Spleen (tissue), 11 donors: ENCODE measurements at regions not wholly inside any gene's neighbourhood (a gene's known extent, or its start where the extent isn't known, plus 50 kb on each side); places are given as distances from the start of the nearest gene placed in this dataset.

ENCODE experiments used
- DNase-seq: peaks from one replicate; pipeline ENCODE4 v3.0.0-alpha.2; 2020
- H3K27ac ChIP-seq, 8 donors: fragments of 200-600 bp; sonication (generic) in 7 of 8; 1 replicate in 4 of 8; 2 replicates in 4 of 8; pipeline versions ENCODE4 v1.5.0 to v1.8.0; 2016 to 2021; ENCODE audit warnings: inconsistent platforms in 4 of 8, mild to moderate bottlenecking in 4 of 8, moderate library complexity in 1 of 8
- H3K27me3 ChIP-seq, 7 donors: fragments of 200-600 bp; sonication (generic) in 6 of 7; replicated peaks in 1 of 7; 1 replicate in 4 of 7; 2 replicates in 3 of 7; pipeline versions ENCODE4 v1.5.0 to v1.8.0; 2016 to 2021; ENCODE audit warnings: inconsistent platforms in 3 of 7, mild to moderate bottlenecking in 1 of 7
- H3K36me3 ChIP-seq, 6 donors: fragments of 200-600 bp; sonication (generic) in 5 of 6; 1 replicate in 4 of 6; 2 replicates in 2 of 6; pipeline versions ENCODE4 v1.5.0 to v1.8.0; 2016 to 2021; ENCODE audit warnings: inconsistent platforms in 2 of 6
- H3K4me1 ChIP-seq, 6 donors: fragments of 200-600 bp; sonication (generic) in 5 of 6; 1 replicate in 3 of 6; 2 replicates in 3 of 6; pipeline versions ENCODE4 v1.5.0 to v1.8.0; 2016 to 2021; ENCODE audit warnings: inconsistent platforms in 3 of 6
- H3K4me3 ChIP-seq, 8 donors: fragments of 200-600 bp; sonication (generic) in 7 of 8; 1 replicate in 4 of 8; 2 replicates in 4 of 8; pipeline versions ENCODE4 v1.5.0 to v1.8.0; 2016 to 2021; ENCODE audit warnings: inconsistent platforms in 4 of 8, mild to moderate bottlenecking in 4 of 8, moderate library complexity in 2 of 8
- H3K9me3 ChIP-seq, 8 donors: fragments of 200-600 bp; sonication (generic) in 7 of 8; 1 replicate in 4 of 8; 2 replicates in 4 of 8; pipeline versions ENCODE4 v1.5.0 to v1.8.0; 2016 to 2021; ENCODE audit warnings: inconsistent platforms in 4 of 8
- CTCF ChIP-seq, 11 experiments: fragments of 200-600 bp in 7 of 11; fragments of 450-650 bp in 4 of 11; sonication (generic) in 4 of 11; IDR thresholded peaks in 8 of 11; conservative IDR thresholded peaks in 3 of 11; 1 replicate in 7 of 11; 2 replicates in 4 of 11; pipeline versions ENCODE4 v1.4.0 to v1.8.0; 2016 to 2021; ENCODE audit warnings: antibody characterized with exemption in 11 of 11, inconsistent platforms in 4 of 11, mild to moderate bottlenecking in 1 of 11
- POLR2A ChIP-seq, 3 donors: fragments of 450-650 bp; IDR thresholded peaks; one replicate each; pipeline ENCODE4 v1.5.1; 2017; ENCODE audit warnings: antibody characterized with exemption in 3 of 3, mild to moderate bottlenecking in 1 of 3
- POLR2AphosphoS5 ChIP-seq, 3 donors: sonication (generic); formaldehyde crosslinking; IDR thresholded peaks; one replicate each; pipeline ENCODE4 v1.5.1; 2017; ENCODE audit warnings: antibody characterized with exemption in 3 of 3
- WGBS, 5 donors: extraction: QIAGEN DNeasy Blood & Tissue Kit in 3 of 5; methylation state at CpG; one replicate each; pipeline versions ENCODE4 v1.1.5 to v1.1.7; 2013 to 2018; 5-methylcytosine and 5-hydroxymethylcytosine counted together
- intact Hi-C: fragments of 100-400 bp; cut with DNase I; formaldehyde crosslinking; loops from one replicate; pipeline ENCODE4 v1.15.0; 2023; ENCODE audit warnings: low total_unique reads
- donor health status: healthy with polysubstance abuse.
- donor health status: DM: no; HTN: no; CAD: no; lungs with moderate emphysema.
- donor health status: DM: no; HTN: no; CAD: no.
- donor health status: Bipolar disorder and iron deficiency.
- donor health status: healthy.
- donor health status: DM: no; HTN: no; CAD: no.
- donor health status: DM: yes; HTN: yes; CAD: no.

GRCh38 chr12:123100882-123101281 is 50.0 kb downstream of the PITPNM2 start:
- no peaks in the 10 kb centered on the region for H3K9me3 ChIP-seq
- no peak overlapping the region for H3K27ac ChIP-seq
- TF ChIP-seq POLR2AphosphoS5 (IDR thresholded peaks at IDR 0.05), result no peak
- TF ChIP-seq POLR2A (IDR thresholded peaks at IDR 0.05), result no peak
- TF ChIP-seq CTCF (IDR thresholded peaks at IDR 0.05 in 8 of 11, conservative IDR thresholded peaks at IDR 0.05 in 3 of 11), result no peak
- peaks cover 2 to 48% (median 23%) of the 10 kb centered on the region in 6 donors for H3K4me1 ChIP-seq
- DNase-seq, result no peak
- H3K36me3 ChIP-seq, result no peaks in the 10 kb centered on the region
- H3K4me3 ChIP-seq, result no peak overlapping the region
- H3K27me3 ChIP-seq, result no peaks in the 10 kb centered on the region
- intact Hi-C loops, result no loop called here
- 85 to 97% (median 94%) methylated on average over 3 of the region's 3 CpGs for WGBS, 5 donors

GRCh38 chr12:123100450-123100849 is 50.4 kb downstream of the PITPNM2 start:
- H3K27ac ChIP-seq, result no peak overlapping the region
- no peak for TF ChIP-seq CTCF (IDR thresholded peaks at IDR 0.05 in 8 of 11, conservative IDR thresholded peaks at IDR 0.05 in 3 of 11)
- no peak overlapping the region for H3K4me3 ChIP-seq
- H3K36me3 ChIP-seq, result no peaks in the 10 kb centered on the region
- no peak for DNase-seq
- peaks cover 2 to 43% (median 19%) of the 10 kb centered on the region in 6 donors for H3K4me1 ChIP-seq
- intact Hi-C loops, result no loop called here
- 90 to 98% (median 94%) methylated on average over 9 of the region's 9 CpGs for WGBS, 5 donors
- H3K27me3 ChIP-seq, result no peaks in the 10 kb centered on the region
- no peaks in the 10 kb centered on the region for H3K9me3 ChIP-seq

- H3K36me3 ChIP-seq, result no peaks in the 10 kb centered on the region
- intact Hi-C loops, result no loop called here
- no peak for DNase-seq
- H3K27me3 ChIP-seq, result no peaks in the 10 kb centered on the region
- peaks cover under 1 to 39% (median 14%) of the 10 kb centered on the region in 6 donors for H3K4me1 ChIP-seq
- H3K27ac ChIP-seq, result no peak overlapping the region
- no peaks in the 10 kb centered on the region for H3K9me3 ChIP-seq
- WGBS, 5 donors, result 85 to 98% (median 93%) methylated on average over 5 of the region's 5 CpGs
- TF ChIP-seq POLR2AphosphoS5 (IDR thresholded peaks at IDR 0.05) (no peak), POLR2A (IDR thresholded peaks at IDR 0.05) (no peak), CTCF (IDR thresholded peaks at IDR 0.05 in 8 of 11, conservative IDR thresholded peaks at IDR 0.05 in 3 of 11) (no peak)
- H3K4me3 ChIP-seq, result no peak overlapping the region
These were observed 51.2 kb downstream of the PITPNM2 start for GRCh38 chr12:123099560-123100192.

GRCh38 chr12:123098780-123099179 is 52.1 kb downstream of the PITPNM2 start:
- TF ChIP-seq CTCF (IDR thresholded peaks at IDR 0.05 in 8 of 11, conservative IDR thresholded peaks at IDR 0.05 in 3 of 11), result no peak
- no peak for TF ChIP-seq POLR2AphosphoS5 (IDR thresholded peaks at IDR 0.05)
- no peak for TF ChIP-seq POLR2A (IDR thresholded peaks at IDR 0.05)
- Histone ChIP-seq H3K36me3 (no peaks in the 10 kb centered on the region), H3K27ac (no peak overlapping the region), H3K4me1 (peaks cover 0 to 44% (median 18%) of the 10 kb centered on the region in 6 donors), H3K4me3 (no peak overlapping the region), H3K9me3 (no peaks in the 10 kb centered on the region), H3K27me3 (no peaks in the 10 kb centered on the region)
- no peak for DNase-seq
- intact Hi-C loops, result no loop called here
- WGBS, 5 donors, result 84 to 98% (median 88%) methylated on average over 2 of the region's 2 CpGs
